ENCODE measurements at regions not wholly inside any gene's neighbourhood (a gene's known extent, or its start where the extent isn't known, plus 50 kb on each side); places are given as distances from the start of the nearest gene placed in this dataset.

- TF ChIP-seq, protein P1, sequence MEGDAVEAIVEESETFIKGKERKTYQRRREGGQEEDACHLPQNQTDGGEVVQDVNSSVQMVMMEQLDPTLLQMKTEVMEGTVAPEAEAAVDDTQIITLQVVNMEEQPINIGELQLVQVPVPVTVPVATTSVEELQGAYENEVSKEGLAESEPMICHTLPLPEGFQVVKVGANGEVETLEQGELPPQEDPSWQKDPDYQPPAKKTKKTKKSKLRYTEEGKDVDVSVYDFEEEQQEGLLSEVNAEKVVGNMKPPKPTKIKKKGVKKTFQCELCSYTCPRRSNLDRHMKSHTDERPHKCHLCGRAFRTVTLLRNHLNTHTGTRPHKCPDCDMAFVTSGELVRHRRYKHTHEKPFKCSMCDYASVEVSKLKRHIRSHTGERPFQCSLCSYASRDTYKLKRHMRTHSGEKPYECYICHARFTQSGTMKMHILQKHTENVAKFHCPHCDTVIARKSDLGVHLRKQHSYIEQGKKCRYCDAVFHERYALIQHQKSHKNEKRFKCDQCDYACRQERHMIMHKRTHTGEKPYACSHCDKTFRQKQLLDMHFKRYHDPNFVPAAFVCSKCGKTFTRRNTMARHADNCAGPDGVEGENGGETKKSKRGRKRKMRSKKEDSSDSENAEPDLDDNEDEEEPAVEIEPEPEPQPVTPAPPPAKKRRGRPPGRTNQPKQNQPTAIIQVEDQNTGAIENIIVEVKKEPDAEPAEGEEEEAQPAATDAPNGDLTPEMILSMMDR (IDR thresholded peaks at IDR 0.05; ENCODE audit: low read depth, low read length, missing input control) = no peak
- no peak for TF ChIP-seq RXRA (IDR thresholded peaks at IDR 0.05)
- no peak for TF ChIP-seq SP1 (IDR thresholded peaks at IDR 0.05)
- no peak for TF ChIP-seq RAD21 (IDR thresholded peaks at IDR 0.05)
- no peak for TF ChIP-seq YY1 (IDR thresholded peaks at IDR 0.05)
- TF ChIP-seq MAX (IDR thresholded peaks at IDR 0.05) = no peak
- TF ChIP-seq TAF1 (conservative IDR thresholded peaks at IDR 0.05) = no peak
- TF ChIP-seq GABPA (IDR thresholded peaks at IDR 0.05 in 1 of 2, conservative IDR thresholded peaks at IDR 0.05 in 1 of 2) = no peak
- TF ChIP-seq, protein P2, sequence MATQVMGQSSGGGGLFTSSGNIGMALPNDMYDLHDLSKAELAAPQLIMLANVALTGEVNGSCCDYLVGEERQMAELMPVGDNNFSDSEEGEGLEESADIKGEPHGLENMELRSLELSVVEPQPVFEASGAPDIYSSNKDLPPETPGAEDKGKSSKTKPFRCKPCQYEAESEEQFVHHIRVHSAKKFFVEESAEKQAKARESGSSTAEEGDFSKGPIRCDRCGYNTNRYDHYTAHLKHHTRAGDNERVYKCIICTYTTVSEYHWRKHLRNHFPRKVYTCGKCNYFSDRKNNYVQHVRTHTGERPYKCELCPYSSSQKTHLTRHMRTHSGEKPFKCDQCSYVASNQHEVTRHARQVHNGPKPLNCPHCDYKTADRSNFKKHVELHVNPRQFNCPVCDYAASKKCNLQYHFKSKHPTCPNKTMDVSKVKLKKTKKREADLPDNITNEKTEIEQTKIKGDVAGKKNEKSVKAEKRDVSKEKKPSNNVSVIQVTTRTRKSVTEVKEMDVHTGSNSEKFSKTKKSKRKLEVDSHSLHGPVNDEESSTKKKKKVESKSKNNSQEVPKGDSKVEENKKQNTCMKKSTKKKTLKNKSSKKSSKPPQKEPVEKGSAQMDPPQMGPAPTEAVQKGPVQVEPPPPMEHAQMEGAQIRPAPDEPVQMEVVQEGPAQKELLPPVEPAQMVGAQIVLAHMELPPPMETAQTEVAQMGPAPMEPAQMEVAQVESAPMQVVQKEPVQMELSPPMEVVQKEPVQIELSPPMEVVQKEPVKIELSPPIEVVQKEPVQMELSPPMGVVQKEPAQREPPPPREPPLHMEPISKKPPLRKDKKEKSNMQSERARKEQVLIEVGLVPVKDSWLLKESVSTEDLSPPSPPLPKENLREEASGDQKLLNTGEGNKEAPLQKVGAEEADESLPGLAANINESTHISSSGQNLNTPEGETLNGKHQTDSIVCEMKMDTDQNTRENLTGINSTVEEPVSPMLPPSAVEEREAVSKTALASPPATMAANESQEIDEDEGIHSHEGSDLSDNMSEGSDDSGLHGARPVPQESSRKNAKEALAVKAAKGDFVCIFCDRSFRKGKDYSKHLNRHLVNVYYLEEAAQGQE (IDR thresholded peaks at IDR 0.05) = no peak
- TF ChIP-seq HNF4A (conservative IDR thresholded peaks at IDR 0.05) = no peak
These were observed 349.6 kb upstream of the KCNMB2 start for GRCh38 chr3:178186666-178187065.
